HG03439 (cell line): ENCODE measurements at regions not wholly inside any gene's neighbourhood (a gene's known extent, or its start where the extent isn't known, plus 50 kb on each side); places are given as distances from the start of the nearest gene placed in this dataset.
"Not testable (repeated sequence)": the region's sequence is repeated elsewhere in the genome, so short reads cannot be mapped to it uniquely, and the experiment has no call there.

Experiments
- ATAC-seq: cut with Tn5 transposase; IDR thresholded peaks from one replicate; pipeline ENCODE4 v1.9.1; 2021; ENCODE audit warnings: mild to moderate bottlenecking, moderate library complexity; ENCODE audit not compliant: unreplicated experiment

DNA sequence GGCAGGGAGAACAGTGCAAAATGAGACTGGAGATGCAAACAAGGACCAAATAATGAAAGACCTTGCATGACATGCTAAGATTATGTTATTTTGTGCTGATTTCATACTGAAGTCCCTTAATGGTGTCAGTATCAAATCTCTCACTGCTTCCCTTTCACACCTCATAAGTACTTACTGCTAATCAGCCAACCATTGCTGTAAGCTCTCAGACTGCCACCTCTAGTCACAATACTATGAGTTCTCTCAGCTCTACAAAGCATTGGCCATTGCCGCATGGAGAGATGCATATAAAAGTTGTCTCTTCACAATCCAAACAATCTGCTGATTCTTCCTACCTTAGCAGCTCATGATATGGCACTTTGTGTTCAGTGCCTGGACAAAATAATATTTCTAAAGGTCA, 375.4 kb downstream of the LTN1 start:
- no peak for ATAC-seq

DNA sequence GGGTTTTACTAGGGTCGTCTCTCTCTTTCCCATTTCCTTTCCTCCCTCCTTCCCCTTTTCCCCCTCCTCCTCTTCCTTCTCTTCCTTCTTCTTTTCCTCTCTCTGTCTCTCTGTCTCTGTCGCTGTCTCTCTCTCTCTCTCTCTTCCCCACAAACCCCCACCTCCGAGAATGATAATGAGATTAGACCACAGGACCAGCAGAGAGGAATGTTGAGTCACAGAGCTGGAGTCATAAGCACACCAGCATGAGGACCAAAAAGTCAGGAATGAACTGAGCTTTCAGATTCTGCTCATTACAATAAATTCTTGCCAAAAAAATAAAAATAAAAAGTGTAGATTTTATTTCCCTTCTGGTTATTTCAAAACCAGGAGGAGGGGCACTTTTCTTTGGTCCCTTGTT, 377.4 kb downstream of the LTN1 start:
- no peak for ATAC-seq

- no peak for ATAC-seq
These were observed 377.9 kb downstream of the LTN1 start for GRCh38 chr21:28614791-28615190.

DNA sequence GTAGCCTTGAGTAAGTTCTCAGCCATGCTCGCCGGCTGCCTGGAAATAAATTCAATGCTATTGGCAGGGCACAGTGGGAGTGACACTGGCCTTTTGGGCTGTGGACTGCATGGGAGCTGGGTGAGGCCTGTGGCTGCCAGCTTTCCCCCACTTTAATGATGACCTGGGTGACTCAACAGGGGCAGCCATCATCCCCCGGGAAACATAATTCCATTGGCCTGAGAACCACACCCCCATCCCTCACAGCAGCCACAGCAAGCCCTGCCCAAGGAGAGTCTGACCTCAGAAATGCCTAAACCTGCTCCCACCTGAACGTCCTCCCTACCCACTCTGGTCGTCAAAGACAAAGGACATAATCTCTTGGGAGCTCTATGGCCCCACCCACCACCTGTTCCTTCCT, 384.0 kb downstream of the LTN1 start:
- ATAC-seq, result no peak

DNA sequence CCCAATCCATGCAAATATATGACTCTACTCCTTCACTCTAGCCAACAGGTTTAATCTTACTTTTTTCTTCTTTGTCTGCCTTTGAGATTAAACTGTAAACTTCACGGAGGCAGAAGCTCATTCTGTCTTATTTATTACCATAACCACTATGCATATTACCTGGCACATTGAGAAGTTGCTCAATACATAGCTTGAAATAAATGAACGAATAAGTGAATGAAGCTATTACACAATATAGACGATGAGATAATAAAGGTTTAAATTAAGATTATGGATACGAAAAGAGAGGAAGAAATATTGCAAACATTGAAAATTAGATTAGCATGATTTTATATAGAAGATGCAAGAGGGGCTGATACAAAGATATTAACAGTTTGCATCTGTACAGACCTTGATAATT, 385.1 kb downstream of the LTN1 start:
- ATAC-seq, result no peak

- ATAC-seq, result peak; percentile 97
These were observed 387.6 kb downstream of the LTN1 start for GRCh38 chr21:28604946-28605537.

DNA sequence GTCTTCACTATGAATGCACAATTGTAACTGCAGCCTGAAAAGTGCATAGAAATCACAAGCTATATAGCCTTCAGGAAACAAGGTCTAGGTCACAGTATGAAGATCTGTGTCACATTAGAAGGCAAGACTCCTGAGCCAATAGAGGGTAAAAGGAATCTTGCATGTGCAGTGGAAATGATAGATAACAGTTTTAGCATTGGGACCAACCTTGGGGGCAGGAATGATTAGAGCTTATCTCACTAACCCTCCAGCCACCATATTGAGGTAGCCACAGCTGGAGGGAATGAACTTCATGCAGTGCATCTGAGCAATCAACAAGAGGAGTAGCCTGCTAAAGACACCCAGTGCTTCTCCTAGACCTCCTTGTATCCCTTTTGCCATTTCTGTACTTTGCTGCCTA, 390.1 kb downstream of the LTN1 start:
- ATAC-seq, result no peak

- no peak for ATAC-seq
These were observed 394.5 kb downstream of the LTN1 start for GRCh38 chr21:28598214-28598613.

DNA sequence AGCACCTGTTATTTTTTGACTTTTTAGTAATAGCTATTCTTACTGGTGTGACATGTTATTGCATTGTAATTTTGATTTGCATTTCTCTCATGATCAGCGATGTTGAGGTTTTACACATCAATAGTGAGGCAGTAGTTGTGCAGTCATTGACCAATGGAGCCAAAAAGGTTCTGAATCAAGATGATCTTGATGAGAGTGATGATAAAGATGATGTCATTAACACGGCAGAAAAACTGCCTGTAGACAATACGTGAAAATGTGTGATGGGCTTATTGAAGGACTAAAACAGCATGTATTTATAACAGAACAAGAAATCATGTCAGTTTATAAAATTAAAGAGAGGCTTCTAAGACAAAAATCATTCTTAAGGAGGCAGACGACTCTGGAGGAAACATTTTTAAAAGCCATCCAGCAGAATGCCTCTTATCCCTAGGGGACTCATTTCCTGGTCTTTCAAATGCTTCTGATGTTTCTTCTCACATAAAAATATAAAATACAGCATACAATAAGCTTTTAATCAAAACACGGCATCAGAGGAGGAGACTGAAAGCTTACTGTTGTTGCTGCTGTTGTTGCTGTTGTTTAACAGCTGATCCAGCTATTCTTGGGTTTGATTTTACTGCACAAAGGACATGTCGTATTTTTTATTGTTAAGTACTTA, 400.3 kb downstream of the LTN1 start:
- no peak for ATAC-seq

DNA sequence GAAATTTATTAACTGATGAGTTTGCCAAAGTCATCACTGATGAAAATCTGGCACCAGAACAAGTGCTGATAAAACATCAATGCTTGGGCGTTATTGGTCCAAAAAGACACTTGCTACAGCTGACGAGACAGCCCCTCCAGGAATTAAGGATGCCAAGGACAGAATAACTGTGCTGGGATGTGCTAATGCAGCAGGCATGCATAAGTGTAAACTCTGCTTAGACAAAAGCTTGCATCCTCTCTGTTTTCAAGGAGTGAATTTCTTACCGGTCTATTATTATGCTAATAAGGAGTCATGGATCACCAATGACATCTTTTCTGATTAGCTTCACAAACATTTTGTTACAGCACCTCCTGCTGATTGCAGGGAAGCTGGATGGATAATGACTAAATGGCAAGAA, 402.0 kb downstream of the LTN1 start:
- ATAC-seq, result no peak

DNA sequence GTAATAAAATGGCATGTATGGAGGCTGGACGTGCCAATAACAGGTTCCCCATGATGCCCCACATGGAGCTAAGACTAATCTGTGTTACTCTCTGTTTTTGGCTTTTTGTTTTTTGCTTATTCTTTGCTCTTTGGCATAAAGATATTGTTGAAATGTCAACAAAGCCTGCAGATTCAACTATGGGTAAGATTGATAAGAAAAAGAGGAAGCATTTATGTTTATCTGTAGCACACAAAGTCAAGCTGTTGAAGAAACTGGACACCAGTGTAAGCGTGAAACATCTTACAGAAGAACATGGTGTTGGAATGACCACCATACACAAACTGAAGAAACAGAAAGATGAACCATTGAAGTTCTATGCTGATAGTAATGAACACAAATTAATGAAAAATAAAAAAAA, 402.7 kb downstream of the LTN1 start:
- ATAC-seq, result no peak

- ATAC-seq, result no peak
These were observed 403.7 kb downstream of the LTN1 start for GRCh38 chr21:28588997-28589396.

GRCh38 chr21:28587748-28588147, 404.9 kb downstream of the LTN1 start:
- ATAC-seq, result no peak

DNA sequence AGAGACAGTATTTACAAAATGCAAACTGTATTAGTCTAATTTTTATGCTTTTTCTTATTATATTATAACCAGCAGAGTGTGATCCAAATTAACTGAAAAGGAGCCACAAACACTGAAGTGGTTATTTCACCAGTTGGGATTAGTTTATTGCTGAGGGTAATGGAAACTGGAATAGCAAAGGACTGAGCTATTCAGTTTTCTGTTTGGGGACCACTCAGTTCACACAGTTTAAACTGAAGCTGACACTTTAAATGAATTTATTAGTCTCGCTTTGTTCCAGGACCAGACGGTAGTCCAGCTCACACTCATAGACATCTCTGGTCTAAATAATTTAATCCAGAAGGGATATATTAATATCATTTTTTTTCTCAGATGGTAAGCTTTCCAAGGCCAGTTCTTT, 410.7 kb downstream of the LTN1 start:
- no peak for ATAC-seq

GRCh38 chr21:28581311-28581731, 411.4 kb downstream of the LTN1 start:
- not testable (repeated sequence) for ATAC-seq

- ATAC-seq, result no peak
These were observed 412.1 kb downstream of the LTN1 start for GRCh38 chr21:28580585-28580984.

DNA sequence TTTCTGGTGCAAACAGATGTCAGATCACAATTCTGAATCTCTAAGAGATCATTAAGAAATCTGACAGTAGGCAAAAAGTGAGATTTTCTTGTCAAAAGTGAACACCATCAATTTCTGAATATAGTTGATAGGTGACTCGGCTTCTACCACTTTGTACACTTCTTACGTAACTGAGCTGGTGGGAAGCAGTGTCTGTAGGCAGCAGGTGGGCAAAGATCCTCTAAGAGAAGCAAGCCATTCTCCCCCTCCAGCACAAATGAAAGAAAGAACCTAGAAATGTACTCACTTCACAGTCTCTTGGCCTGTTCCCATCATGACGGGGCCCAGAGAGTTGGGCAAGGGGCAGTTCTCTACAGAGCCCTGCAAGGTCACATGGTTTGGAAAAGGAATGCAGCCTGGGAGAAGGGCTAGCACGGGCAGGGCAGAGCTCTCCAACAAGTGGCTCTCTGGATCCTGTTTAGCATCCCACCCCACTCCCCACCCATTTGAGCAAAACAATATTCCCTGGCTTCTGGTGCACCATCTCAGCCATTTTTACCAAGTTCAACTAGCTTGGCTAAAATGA, 412.6 kb downstream of the LTN1 start:
- ATAC-seq, result no peak

DNA sequence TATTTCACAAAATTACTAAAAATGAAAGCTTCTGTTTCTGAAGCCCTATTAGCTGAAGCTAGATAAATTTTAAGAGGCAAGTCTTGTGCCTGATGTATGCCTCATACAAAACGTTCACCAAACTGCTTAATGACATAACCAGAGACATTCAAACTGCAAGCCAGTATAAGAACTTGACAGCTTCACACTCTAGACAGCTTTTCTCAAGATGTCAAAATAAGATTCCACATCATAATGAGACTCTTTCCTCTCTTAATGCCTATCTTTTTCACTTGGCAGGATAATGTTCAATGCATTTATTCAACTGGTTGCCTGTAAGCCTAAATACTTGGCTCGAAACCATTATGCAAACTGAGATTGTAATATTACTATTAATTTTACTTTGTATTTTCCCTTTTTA, 424.0 kb downstream of the LTN1 start:
- no peak for ATAC-seq

GRCh38 chr21:28563933-28564332, 428.7 kb downstream of the LTN1 start:
- not testable (repeated sequence) for ATAC-seq

DNA sequence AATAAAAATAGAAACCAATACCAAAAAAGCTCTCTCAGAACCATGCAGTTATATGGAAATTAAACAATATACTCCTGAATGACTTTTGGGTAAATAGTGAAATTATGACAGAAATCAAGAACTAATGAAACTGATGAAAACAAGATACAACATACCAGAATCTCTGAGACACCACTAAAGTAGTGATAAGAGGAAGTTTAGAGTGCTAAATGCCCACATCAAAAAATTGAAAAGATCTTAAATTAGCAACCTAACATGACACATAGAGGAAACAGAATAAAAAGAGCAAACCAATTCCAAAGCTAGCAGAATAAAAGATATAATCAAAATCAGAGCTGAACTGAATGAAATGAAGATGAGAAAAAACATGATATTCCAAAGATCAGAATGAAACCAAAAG, 430.9 kb downstream of the LTN1 start:
- no peak for ATAC-seq

- ATAC-seq, result no peak
These were observed 437.8 kb downstream of the LTN1 start for GRCh38 chr21:28554660-28555475.
